ENCODE measurements at regions not wholly inside any gene's neighbourhood (a gene's known extent, or its start where the extent isn't known, plus 50 kb on each side); places are given as distances from the start of the nearest gene placed in this dataset.

DNA sequence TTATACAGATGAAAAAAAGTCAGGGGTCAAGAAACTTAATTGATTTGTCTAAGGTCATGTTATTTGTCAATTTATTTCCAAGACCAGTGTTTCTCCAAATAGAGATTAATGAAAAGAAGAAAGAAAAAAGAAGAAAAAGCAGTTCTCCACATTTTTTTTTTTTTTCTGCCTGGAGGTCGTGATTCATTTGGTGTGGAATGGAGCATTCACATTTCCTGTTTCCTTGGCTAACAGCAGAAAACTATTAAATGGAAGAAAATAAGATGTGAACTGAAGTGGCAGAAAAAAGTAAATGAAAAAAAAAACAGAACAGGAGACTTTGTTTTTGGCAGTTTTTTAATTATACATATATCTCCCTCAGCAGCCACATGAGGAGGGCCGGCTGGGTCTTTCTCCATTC lies 470.8 kb upstream of the ZNF337 start:
- TF ChIP-seq CTCF (IDR thresholded peaks at IDR 0.05; ENCODE audit: insufficient read depth, low read depth, low read length) (no peak), EZH2 (IDR thresholded peaks at IDR 0.05; ENCODE audit: insufficient read depth, low read length) (no peak)
